Endothelial cell of umbilical vein (primary cell): ENCODE measurements at regions not wholly inside any gene's neighbourhood (a gene's known extent, or its start where the extent isn't known, plus 50 kb on each side); places are given as distances from the start of the nearest gene placed in this dataset.

Experiments
- BruUV-seq: library from RNA; stranded (reverse); fragments of 400-500 nt; replicated peaks from 2 replicates; lab custom pipeline; 2021; lab: Mats Ljungman, UMichigan
- CTCF ChIA-PET: fragments of 300-600, 350-600 bp; sonication (Branson Sonifier 250); formaldehyde crosslinking; loops from one replicate; lab custom pipeline; 2021; ENCODE audit warnings: antibody characterized with exemption, inconsistent platforms; lab: Charles Lee
- POLR2A ChIA-PET: fragments of 300-600, 350-600 bp; sonication (Branson Sonifier 250); formaldehyde crosslinking; loops from one replicate; lab custom pipeline; 2021; ENCODE audit warnings: antibody characterized with exemption, inconsistent platforms; lab: Charles Lee
- DNase-seq: peaks from one replicate; pipeline ENCODE4 v3.0.0-alpha.2; 2011; ENCODE audit warnings: low read depth, low spot score
- FAIRE-seq: peaks from 2 replicates; lab custom pipeline; 2011; peaks lifted over from hg19 to GRCh38; lab: Jason Lieb, UNC
- H2AFZ ChIP-seq: 2 replicates; pipeline ENCODE4 v1.6.0; 2012; ENCODE audit warnings: low read depth, low read length, control low read depth, inconsistent platforms
- H3K27ac ChIP-seq: 2 replicates; pipeline ENCODE4 v1.5.1; 2011; ENCODE audit warnings: low read depth, mild to moderate bottlenecking, control low read depth, low read length, moderate library complexity; ENCODE audit not compliant: insufficient read depth
- H3K27me3 ChIP-seq, 2 experiments: 2 replicates each; pipeline versions ENCODE4 v1.6.0 to v1.6.1; 2011; ENCODE audit warnings: low read length in 2 of 2, mixed read lengths in 1 of 2; ENCODE audit not compliant: control insufficient read depth in 2 of 2, insufficient read depth in 2 of 2
- H3K36me3 ChIP-seq, 2 experiments: 2 replicates in 1 of 2; 3 replicates in 1 of 2; pipeline ENCODE4 v1.5.1; 2011; ENCODE audit warnings: low read length in 2 of 2, mild to moderate bottlenecking in 1 of 2, moderate library complexity in 1 of 2; ENCODE audit not compliant: control insufficient read depth in 2 of 2, insufficient read depth in 2 of 2; ENCODE audit errors: extremely low read depth in 1 of 2
- H3K4me1 ChIP-seq: 3 replicates; pipeline ENCODE4 v1.5.1; 2011; ENCODE audit warnings: mild to moderate bottlenecking, low read length; ENCODE audit not compliant: control insufficient read depth, insufficient read depth; ENCODE audit errors: extremely low read depth
- H3K4me2 ChIP-seq: 2 replicates; pipeline ENCODE4 v1.6.1; 2011; ENCODE audit warnings: low read length, control low read depth, mixed read lengths; ENCODE audit not compliant: insufficient read depth
- H3K4me3 ChIP-seq, 3 experiments: fragments of 200-600 bp in 1 of 3; sonication (generic), shearing (Covaris generic) in 1 of 3; replicated peaks in 1 of 3; 2 replicates each; pipeline ENCODE4 v1.5.1; 2011 to 2016; ENCODE audit warnings: control low read depth in 3 of 3, low read length in 3 of 3, mild to moderate bottlenecking in 2 of 3, inconsistent platforms in 1 of 3, low read depth in 1 of 3, moderate library complexity in 1 of 3; ENCODE audit not compliant: insufficient read depth in 1 of 3
- H3K79me2 ChIP-seq: 2 replicates; pipeline ENCODE4 v1.6.0; 2012; ENCODE audit warnings: low read length, inconsistent platforms; ENCODE audit not compliant: control insufficient read depth, insufficient read depth
- H3K9ac ChIP-seq: replicated peaks from 2 replicates; pipeline ENCODE3; 2011; ENCODE audit warnings: low read length, control low read depth; ENCODE audit not compliant: insufficient read depth; ENCODE audit errors: extremely low read depth
- H3K9me1 ChIP-seq: replicated peaks from 3 replicates; pipeline ENCODE4 v1.6.0; 2011; ENCODE audit warnings: mild to moderate bottlenecking, low read length; ENCODE audit not compliant: control insufficient read depth, insufficient read depth; ENCODE audit errors: extremely low read depth
- H3K9me3 ChIP-seq: replicated peaks from 2 replicates; pipeline ENCODE4 v1.5.1; 2012; ENCODE audit warnings: low read length, inconsistent platforms; ENCODE audit not compliant: control insufficient read depth, insufficient read depth
- H4K20me1 ChIP-seq: replicated peaks from 2 replicates; pipeline ENCODE3; 2011; ENCODE audit warnings: mild to moderate bottlenecking, low read length; ENCODE audit not compliant: control insufficient read depth, insufficient read depth; ENCODE audit errors: extremely low read depth
- EZH2 ChIP-seq: IDR thresholded peaks from 2 replicates; pipeline ENCODE4 v1.6.1; 2012; ENCODE audit warnings: borderline replicate concordance, low read depth, mild to moderate bottlenecking, moderate library complexity, low read length, inconsistent platforms; ENCODE audit not compliant: severe bottlenecking
- FOS ChIP-seq: IDR thresholded peaks from 2 replicates; pipeline ENCODE4 v1.6.1; 2011; ENCODE audit warnings: mild to moderate bottlenecking, low read length, moderate library complexity, borderline replicate concordance; ENCODE audit not compliant: insufficient read depth
- GATA2 ChIP-seq: IDR thresholded peaks from 2 replicates; pipeline ENCODE4 v1.7.0; 2011; ENCODE audit warnings: low read depth, mild to moderate bottlenecking, moderate library complexity, mixed read lengths, low read length; ENCODE audit not compliant: insufficient read length, insufficient read depth
- JUN ChIP-seq: IDR thresholded peaks from 2 replicates; pipeline ENCODE4 v1.6.1; 2011; ENCODE audit warnings: borderline replicate concordance, low read depth; ENCODE audit not compliant: insufficient read length, insufficient read depth
- MYC ChIP-seq: IDR thresholded peaks from one replicate; pipeline ENCODE4 v1.6.1; 2011; ENCODE audit warnings: mild to moderate bottlenecking, low read depth, low read length
- POLR2A ChIP-seq: IDR thresholded peaks from 2 replicates; pipeline ENCODE4 v1.6.1; 2012; ENCODE audit warnings: low read depth, mild to moderate bottlenecking, control low read depth, low read length
- POLR2AphosphoS5 ChIP-seq: IDR thresholded peaks from 2 replicates; pipeline ENCODE4 v1.6.1; 2012; ENCODE audit warnings: low read depth, mild to moderate bottlenecking, control low read depth, low read length, moderate library complexity; ENCODE audit not compliant: insufficient read depth
- dilution Hi-C: fragments of 300-500 bp; cut with MboI; formaldehyde crosslinking; loops from one replicate; pipeline ENCODE4 v1.15.0; 2019; ENCODE audit warnings: low sequenced_read_pairs; ENCODE audit not compliant: extremely low pct_ligation_motif_present
- intact Hi-C: fragments of 100-400 bp; cut with micrococcal nuclease; formaldehyde crosslinking; loops from one replicate; pipeline ENCODE4 v1.10.0; 2022
- TF ChIP-seq, protein P1 (sequence below), 2 donors: IDR thresholded peaks; 1 replicate in 1 of 2; 2 replicates in 1 of 2; pipeline ENCODE4 v1.5.1; 2011; ENCODE audit warnings: low read length in 2 of 2, mild to moderate bottlenecking in 2 of 2, moderate library complexity in 2 of 2, control low read depth in 1 of 2, inconsistent platforms in 1 of 2, low read depth in 1 of 2; ENCODE audit not compliant: insufficient read depth in 1 of 2; ENCODE audit errors: extremely low read depth in 1 of 2
- TF ChIP-seq, protein P2 (sequence below): IDR thresholded peaks from 2 replicates; pipeline ENCODE4 v1.6.1; 2011; ENCODE audit not compliant: insufficient read depth, insufficient read length

DNA sequence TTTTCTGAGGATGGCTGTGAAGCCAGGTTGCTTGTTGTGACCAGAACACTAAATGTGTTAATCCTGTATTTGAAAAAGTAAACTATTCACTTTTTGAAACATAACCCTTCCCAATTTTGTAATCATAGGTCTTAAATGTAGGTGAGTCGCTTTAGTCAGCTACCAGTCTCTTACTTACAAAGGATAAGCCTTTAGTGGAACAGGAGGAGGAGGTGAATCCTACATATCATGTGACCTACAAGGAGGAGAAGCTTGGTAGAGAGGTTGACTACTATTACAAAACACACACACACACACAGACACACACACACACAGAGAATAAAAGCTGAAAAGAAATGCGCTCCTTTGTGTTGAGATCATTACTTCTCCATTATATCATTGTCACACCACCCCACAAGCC lies 59.9 kb upstream of the SPAG16 start:
- no peak for DNase-seq
- no peak for FAIRE-seq
- no peaks in the 10 kb centered on the region for H4K20me1 ChIP-seq
- no peaks in the 10 kb centered on the region for H3K27me3 ChIP-seq
- H3K27ac ChIP-seq, result no peak overlapping the region
- no peaks in the 10 kb centered on the region for H3K4me1 ChIP-seq
- no peaks in the 10 kb centered on the region for H3K36me3 ChIP-seq
- H3K4me3 ChIP-seq, result no peak overlapping the region
- dilution Hi-C loops (no loop called here), intact Hi-C loops (no loop called here)
- no peak overlapping the region for H3K9ac ChIP-seq
- H3K9me1 ChIP-seq, result no peaks in the 10 kb centered on the region
- CTCF ChIA-PET, result no interaction called here
- H3K79me2 ChIP-seq, result no peaks in the 10 kb centered on the region
- no peak overlapping the region for H3K4me2 ChIP-seq
- H3K9me3 ChIP-seq, result no peaks in the 10 kb centered on the region
- POLR2A ChIA-PET, result no interaction called here
- TF ChIP-seq, protein P1, sequence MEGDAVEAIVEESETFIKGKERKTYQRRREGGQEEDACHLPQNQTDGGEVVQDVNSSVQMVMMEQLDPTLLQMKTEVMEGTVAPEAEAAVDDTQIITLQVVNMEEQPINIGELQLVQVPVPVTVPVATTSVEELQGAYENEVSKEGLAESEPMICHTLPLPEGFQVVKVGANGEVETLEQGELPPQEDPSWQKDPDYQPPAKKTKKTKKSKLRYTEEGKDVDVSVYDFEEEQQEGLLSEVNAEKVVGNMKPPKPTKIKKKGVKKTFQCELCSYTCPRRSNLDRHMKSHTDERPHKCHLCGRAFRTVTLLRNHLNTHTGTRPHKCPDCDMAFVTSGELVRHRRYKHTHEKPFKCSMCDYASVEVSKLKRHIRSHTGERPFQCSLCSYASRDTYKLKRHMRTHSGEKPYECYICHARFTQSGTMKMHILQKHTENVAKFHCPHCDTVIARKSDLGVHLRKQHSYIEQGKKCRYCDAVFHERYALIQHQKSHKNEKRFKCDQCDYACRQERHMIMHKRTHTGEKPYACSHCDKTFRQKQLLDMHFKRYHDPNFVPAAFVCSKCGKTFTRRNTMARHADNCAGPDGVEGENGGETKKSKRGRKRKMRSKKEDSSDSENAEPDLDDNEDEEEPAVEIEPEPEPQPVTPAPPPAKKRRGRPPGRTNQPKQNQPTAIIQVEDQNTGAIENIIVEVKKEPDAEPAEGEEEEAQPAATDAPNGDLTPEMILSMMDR (IDR thresholded peaks at IDR 0.05; ENCODE audit: extremely low read depth in 1 of 2, insufficient read depth in 1 of 2, low read depth in 1 of 2, low read length in 2 of 2), result no peak
- no peak for TF ChIP-seq GATA2
- no peak for TF ChIP-seq JUN
- TF ChIP-seq FOS, result no peak
- no peak for TF ChIP-seq MYC
- TF ChIP-seq, protein P2, sequence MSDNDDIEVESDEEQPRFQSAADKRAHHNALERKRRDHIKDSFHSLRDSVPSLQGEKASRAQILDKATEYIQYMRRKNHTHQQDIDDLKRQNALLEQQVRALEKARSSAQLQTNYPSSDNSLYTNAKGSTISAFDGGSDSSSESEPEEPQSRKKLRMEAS, result no peak
- no peak for TF ChIP-seq POLR2AphosphoS5
- TF ChIP-seq POLR2A, result no peak
- TF ChIP-seq EZH2, result no peak
- BruUV-seq, result no TSS peak
- H2AFZ ChIP-seq, result no peak overlapping the region
